Prostate gland (tissue), 2 donors: ENCODE measurements at regions not wholly inside any gene's neighbourhood (a gene's known extent, or its start where the extent isn't known, plus 50 kb on each side); places are given as distances from the start of the nearest gene placed in this dataset.

Experiments
- DNase-seq: peaks from one replicate; pipeline ENCODE4 v3.0.0-alpha.2; 2019; ENCODE audit warnings: low spot score
- H3K27ac ChIP-seq, 2 donors: fragments of 200-600 bp; sonication (generic); 2 replicates each; pipeline ENCODE4 v1.5.1; 2017 to 2019
- H3K27me3 ChIP-seq: fragments of 200-600 bp; sonication (generic); replicated peaks from 2 replicates; pipeline ENCODE4 v1.5.1; 2019; ENCODE audit not compliant: insufficient read depth
- H3K36me3 ChIP-seq, 2 donors: fragments of 200-600 bp; sonication (generic); 1 replicate in 1 of 2; 2 replicates in 1 of 2; pipeline versions ENCODE4 v1.5.1 to v1.8.1; 2017 to 2019
- H3K4me1 ChIP-seq: fragments of 200-600 bp; sonication (generic); replicated peaks from 2 replicates; pipeline ENCODE4 v1.5.1; 2019
- H3K4me3 ChIP-seq, 2 donors: fragments of 200-600 bp; sonication (generic); 2 replicates each; pipeline ENCODE4 v1.5.1; 2017 to 2019
- H3K9me3 ChIP-seq: fragments of 200-600 bp; sonication (generic); 2 replicates; pipeline ENCODE4 v1.5.1; 2017
- CTCF ChIP-seq, 4 experiments: fragments of 200-600 bp in 2 of 4; fragments of 450-650 bp in 2 of 4; sonication (generic) in 2 of 4; IDR thresholded peaks; 1 replicate in 3 of 4; 2 replicates in 1 of 4; pipeline ENCODE4 v1.5.1; 2016 to 2019; ENCODE audit warnings: antibody characterized with exemption in 4 of 4, mild to moderate bottlenecking in 2 of 4, moderate library complexity in 2 of 4
- POLR2A ChIP-seq: fragments of 450-650 bp; IDR thresholded peaks from one replicate; pipeline ENCODE4 v1.6.1; 2016; ENCODE audit warnings: antibody characterized with exemption, mild to moderate bottlenecking
- POLR2AphosphoS5 ChIP-seq: sonication (generic); formaldehyde crosslinking; IDR thresholded peaks from one replicate; pipeline ENCODE4 v1.6.1; 2017; ENCODE audit warnings: antibody characterized with exemption
- WGBS: methylation state at CpG from one replicate; pipeline ENCODE4 v1.1.5; 2018; 5-methylcytosine and 5-hydroxymethylcytosine counted together
- intact Hi-C: fragments of 100-400 bp; cut with DNase I; formaldehyde crosslinking; loops from one replicate; pipeline ENCODE4 v1.14.2; 2022

GRCh38 chr12:114827461-114827860 is 143.5 kb upstream of the TBX3 start:
- no peak for DNase-seq
- Histone ChIP-seq H3K9me3 (no peaks in the 10 kb centered on the region), H3K27ac (no peak overlapping the region), H3K27me3 (no peaks in the 10 kb centered on the region), H3K4me3 (no peak overlapping the region), H3K36me3 (no peaks in the 10 kb centered on the region), H3K4me1 (no peaks in the 10 kb centered on the region)
- no peak for TF ChIP-seq CTCF (IDR thresholded peaks at IDR 0.05)
- no peak for TF ChIP-seq POLR2AphosphoS5
- TF ChIP-seq POLR2A: no peak
- 93% methylated on average over 7 of the region's 7 CpGs for WGBS
- intact Hi-C loops: no loop called here

- Histone ChIP-seq H3K27me3 (no peaks in the 10 kb centered on the region), H3K27ac (no peak overlapping the region), H3K4me3 (no peak overlapping the region), H3K36me3 (no peaks in the 10 kb centered on the region), H3K4me1 (no peaks in the 10 kb centered on the region), H3K9me3 (no peaks in the 10 kb centered on the region)
- WGBS: 81% methylated on average over 5 of the region's 5 CpGs
- TF ChIP-seq POLR2AphosphoS5: no peak
- TF ChIP-seq POLR2A: no peak
- TF ChIP-seq CTCF (IDR thresholded peaks at IDR 0.05): no peak
- intact Hi-C loops: no loop called here
- DNase-seq: no peak
These were observed 142.3 kb upstream of the TBX3 start for GRCh38 chr12:114826244-114826643.

- DNase-seq: no peak
- no peaks in the 10 kb centered on the region for H3K4me1 ChIP-seq
- H3K36me3 ChIP-seq: no peaks in the 10 kb centered on the region
- no peaks in the 10 kb centered on the region for H3K9me3 ChIP-seq
- TF ChIP-seq POLR2AphosphoS5: no peak
- no peak for TF ChIP-seq POLR2A
- TF ChIP-seq CTCF (IDR thresholded peaks at IDR 0.05): no peak
- no peak overlapping the region for H3K27ac ChIP-seq
- no peak overlapping the region for H3K4me3 ChIP-seq
- WGBS: 95% methylated on average over 7 of the region's 8 CpGs
- intact Hi-C loops: no loop called here
- no peaks in the 10 kb centered on the region for H3K27me3 ChIP-seq
These were observed 139.7 kb upstream of the TBX3 start for GRCh38 chr12:114823724-114824123.

- Histone ChIP-seq H3K4me3 (no peak overlapping the region), H3K36me3 (no peaks in the 10 kb centered on the region), H3K9me3 (no peaks in the 10 kb centered on the region), H3K27me3 (no peaks in the 10 kb centered on the region), H3K27ac (no peak overlapping the region), H3K4me1 (no peaks in the 10 kb centered on the region)
- DNase-seq: no peak
- WGBS: 83% methylated on average over 3 of the region's 3 CpGs
- intact Hi-C loops: no loop called here
- TF ChIP-seq POLR2AphosphoS5 (no peak), POLR2A (no peak), CTCF (IDR thresholded peaks at IDR 0.05) (no peak)
These were observed 137.6 kb upstream of the TBX3 start for GRCh38 chr12:114821570-114821969.

- Histone ChIP-seq H3K27me3 (no peaks in the 10 kb centered on the region), H3K4me1 (no peaks in the 10 kb centered on the region), H3K27ac (no peak overlapping the region), H3K36me3 (no peaks in the 10 kb centered on the region), H3K4me3 (no peak overlapping the region), H3K9me3 (no peaks in the 10 kb centered on the region)
- 48% methylated on average over 5 of the region's 5 CpGs for WGBS
- TF ChIP-seq CTCF (IDR thresholded peaks at IDR 0.05): no peak
- TF ChIP-seq POLR2AphosphoS5: peak; percentile 5
- intact Hi-C loops: no loop called here
- no peak for DNase-seq
These were observed 136.8 kb upstream of the TBX3 start for GRCh38 chr12:114820796-114821195.
